ENCODE measurements at regions not wholly inside any gene's neighbourhood (a gene's known extent, or its start where the extent isn't known, plus 50 kb on each side); places are given as distances from the start of the nearest gene placed in this dataset.
"Not testable (repeated sequence)": the region's sequence is repeated elsewhere in the genome, so short reads cannot be mapped to it uniquely, and the experiment has no call there.

- TF ChIP-seq POLR2AphosphoS5 (IDR thresholded peaks at IDR 0.05; ENCODE audit: low read depth, low read length); POLR2A (IDR thresholded peaks at IDR 0.05; ENCODE audit: low read depth, low read length); TAF1 (IDR thresholded peaks at IDR 0.05; ENCODE audit: borderline replicate concordance, low read depth, low read length): not testable (repeated sequence)
Measured at GRCh38 chr5:7310656-7311055, 85.3 kb upstream of the ADCY2 start.

Data from GM12892 (cell line).